Esophagus muscularis mucosa (tissue), 4 donors: ENCODE measurements at regions not wholly inside any gene's neighbourhood (a gene's known extent, or its start where the extent isn't known, plus 50 kb on each side); places are given as distances from the start of the nearest gene placed in this dataset.
"Not testable (repeated sequence)": the region's sequence is repeated elsewhere in the genome, so short reads cannot be mapped to it uniquely, and the experiment has no call there.

Source experiments
- DNase-seq: peaks from one replicate; pipeline ENCODE4 v3.0.0-alpha.2; 2017; ENCODE audit errors: extremely low spot score
- H3K27ac ChIP-seq, 4 donors: fragments of 200-600 bp; sonication (generic); replicated peaks in 1 of 4; 1 replicate in 3 of 4; 2 replicates in 1 of 4; pipeline ENCODE4 v1.5.1; 2016 to 2019; ENCODE audit warnings: mild to moderate bottlenecking in 1 of 4
- H3K27me3 ChIP-seq, 4 donors: fragments of 200-600 bp; sonication (generic); one replicate each; pipeline versions ENCODE4 v1.5.1 to v1.6.0; 2016 to 2019
- H3K36me3 ChIP-seq, 4 donors: fragments of 200-600 bp; sonication (generic); one replicate each; pipeline ENCODE4 v1.5.1; 2016 to 2019
- H3K4me1 ChIP-seq, 4 donors: fragments of 200-600 bp; sonication (generic); one replicate each; pipeline ENCODE4 v1.5.1; 2016 to 2019
- H3K4me3 ChIP-seq, 4 donors: fragments of 200-600 bp; sonication (generic); 1 replicate in 2 of 4; 2 replicates in 2 of 4; pipeline ENCODE4 v1.5.1; 2016 to 2019; ENCODE audit warnings: mild to moderate bottlenecking in 4 of 4, moderate library complexity in 1 of 4
- H3K9me3 ChIP-seq, 4 donors: fragments of 200-600 bp; sonication (generic); 1 replicate in 3 of 4; 2 replicates in 1 of 4; pipeline ENCODE4 v1.5.1; 2016 to 2019
- CTCF ChIP-seq, 3 experiments: fragments of 200-600 bp in 2 of 3; fragments of 450-650 bp in 1 of 3; sonication (generic) in 2 of 3; IDR thresholded peaks; one replicate each; pipeline ENCODE4 v1.5.1; 2017 to 2019; ENCODE audit warnings: antibody characterized with exemption in 3 of 3, mild to moderate bottlenecking in 2 of 3, moderate library complexity in 1 of 3
- EP300 ChIP-seq: sonication (generic); formaldehyde crosslinking; IDR thresholded peaks from one replicate; pipeline ENCODE4 v1.6.1; 2017; ENCODE audit warnings: antibody characterized with exemption
- POLR2A ChIP-seq: fragments of 450-650 bp; IDR thresholded peaks from one replicate; pipeline ENCODE4 v1.6.1; 2017; ENCODE audit warnings: antibody characterized with exemption, moderate library complexity, mild to moderate bottlenecking, low read depth
- POLR2AphosphoS5 ChIP-seq, 2 donors: sonication (generic); formaldehyde crosslinking; IDR thresholded peaks; one replicate each; pipeline ENCODE4 v1.6.1; 2017; ENCODE audit warnings: antibody characterized with exemption in 2 of 2
- WGBS: methylation state at CpG from one replicate; pipeline ENCODE4 v1.1.5; 2018; 5-methylcytosine and 5-hydroxymethylcytosine counted together
- intact Hi-C: fragments of 100-400 bp; cut with DNase I; formaldehyde crosslinking; loops from one replicate; pipeline ENCODE4 v1.15.1; 2023

GRCh38 chr10:15426115-15426514 is 55.0 kb upstream of the FAM171A1 start:
- no peak for TF ChIP-seq EP300
- no peak for TF ChIP-seq POLR2A
- TF ChIP-seq CTCF (IDR thresholded peaks at IDR 0.05), result no peak
- no peak for TF ChIP-seq POLR2AphosphoS5 (IDR thresholded peaks at IDR 0.05)
- no peaks in the 10 kb centered on the region for H3K27me3 ChIP-seq
- WGBS, result 89% methylated on average over 10 of the region's 29 CpGs
- no peaks in the 10 kb centered on the region for H3K9me3 ChIP-seq
- no peak for DNase-seq
- intact Hi-C loops, result no loop called here
- H3K4me1 ChIP-seq, result no peaks in the 10 kb centered on the region
- no peaks in the 10 kb centered on the region for H3K36me3 ChIP-seq
- H3K27ac ChIP-seq, result no peak overlapping the region
- no peak overlapping the region for H3K4me3 ChIP-seq

GRCh38 chr10:15421875-15422274 is 50.8 kb upstream of the FAM171A1 start:
- H3K27ac ChIP-seq, H3K4me1 ChIP-seq, H3K4me3 ChIP-seq, H3K9me3 ChIP-seq, H3K27me3 ChIP-seq, intact Hi-C loops, DNase-seq, H3K36me3 ChIP-seq: not testable (repeated sequence)
- 98% methylated on average over 4 of the region's 4 CpGs for WGBS
